ENCODE measurements at regions not wholly inside any gene's neighbourhood (a gene's known extent, or its start where the extent isn't known, plus 50 kb on each side); places are given as distances from the start of the nearest gene placed in this dataset.

DNA sequence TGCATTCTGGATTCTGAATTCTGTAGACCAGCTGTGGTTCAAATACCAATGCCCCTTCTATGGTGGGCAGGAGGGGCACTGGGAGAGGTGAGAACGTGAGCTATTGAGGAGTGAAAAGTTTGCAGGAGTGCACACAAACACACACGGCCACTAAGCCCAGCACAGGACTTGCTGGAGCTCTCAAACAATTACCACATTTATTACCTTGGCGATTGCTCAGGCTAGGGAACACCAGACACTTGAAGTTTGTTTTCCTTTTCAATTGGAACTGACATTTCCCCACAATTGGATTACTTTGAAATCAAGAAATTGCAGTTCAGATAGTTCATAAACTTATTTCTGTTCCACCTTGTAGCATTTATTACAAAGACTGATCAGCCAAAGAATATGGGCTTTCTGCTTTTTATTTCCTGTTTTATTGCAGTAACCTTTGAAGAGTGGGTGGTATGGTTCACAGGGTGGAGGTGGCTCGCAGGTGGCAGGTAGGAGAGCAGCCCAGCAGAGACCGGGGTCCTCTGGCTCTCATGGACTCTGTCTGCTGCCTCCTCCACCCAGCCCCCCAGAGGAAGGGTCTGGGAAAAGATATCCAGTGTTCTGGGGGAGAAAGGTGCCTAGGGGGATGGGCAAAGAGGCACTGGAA lies 429.8 kb upstream of the CCDC196 start:
- TF ChIP-seq CTCF (conservative IDR thresholded peaks at IDR 0.05): no peak
- TF ChIP-seq ZFX (IDR thresholded peaks at IDR 0.05): no peak
